GM18870 (cell line): ENCODE measurements at regions not wholly inside any gene's neighbourhood (a gene's known extent, or its start where the extent isn't known, plus 50 kb on each side); places are given as distances from the start of the nearest gene placed in this dataset.
A peak's percentile ranks its signal among the peaks of the same experiment; 100 is the strongest.
"Not testable (repeated sequence)": the region's sequence is repeated elsewhere in the genome, so short reads cannot be mapped to it uniquely, and the experiment has no call there.

Experiments used
- ATAC-seq: cut with Tn5 transposase; IDR thresholded peaks from one replicate; pipeline ENCODE4 v1.9.1; 2021; ENCODE audit warnings: moderate library complexity; ENCODE audit not compliant: unreplicated experiment

DNA sequence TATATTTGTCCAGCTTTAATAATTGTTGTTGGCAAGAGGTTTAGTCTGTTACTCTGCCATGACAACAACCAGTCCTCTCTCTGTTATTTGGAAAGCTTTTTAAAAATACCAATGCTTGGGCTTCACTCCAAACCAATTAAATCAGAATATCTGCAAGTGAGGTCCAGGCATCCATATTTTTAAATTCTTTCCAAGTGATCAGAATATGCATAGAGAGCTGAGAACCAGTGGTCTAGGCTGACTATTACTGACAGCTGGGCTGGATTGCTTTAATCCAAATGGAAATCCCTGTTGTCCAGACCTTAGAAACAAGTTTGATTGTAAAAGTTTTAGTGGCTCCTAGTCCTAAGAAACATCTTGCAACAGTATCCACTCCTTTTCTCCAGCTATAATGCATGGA lies 1059.7 kb upstream of the ACVR2A start:
- ATAC-seq: no peak

DNA sequence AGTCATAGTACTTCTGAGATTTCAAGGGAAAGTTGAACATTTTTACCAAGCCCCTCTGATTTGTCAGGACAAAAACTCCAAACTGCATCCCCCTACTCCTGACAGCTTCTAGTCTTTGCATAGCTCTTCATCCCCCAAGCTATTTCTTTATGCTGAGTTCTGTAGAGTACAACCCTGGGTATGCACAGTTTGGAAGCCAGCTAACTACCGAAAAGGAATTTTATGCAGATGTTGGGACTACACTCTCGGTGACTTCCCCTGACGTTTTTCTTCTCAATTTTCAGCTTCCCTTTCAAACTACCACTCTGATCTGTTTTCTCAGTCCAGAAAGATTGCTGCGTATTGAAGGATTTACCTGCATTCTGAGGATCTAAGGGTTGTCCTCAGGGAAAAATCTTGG lies 1060.2 kb upstream of the ACVR2A start:
- no peak for ATAC-seq

DNA sequence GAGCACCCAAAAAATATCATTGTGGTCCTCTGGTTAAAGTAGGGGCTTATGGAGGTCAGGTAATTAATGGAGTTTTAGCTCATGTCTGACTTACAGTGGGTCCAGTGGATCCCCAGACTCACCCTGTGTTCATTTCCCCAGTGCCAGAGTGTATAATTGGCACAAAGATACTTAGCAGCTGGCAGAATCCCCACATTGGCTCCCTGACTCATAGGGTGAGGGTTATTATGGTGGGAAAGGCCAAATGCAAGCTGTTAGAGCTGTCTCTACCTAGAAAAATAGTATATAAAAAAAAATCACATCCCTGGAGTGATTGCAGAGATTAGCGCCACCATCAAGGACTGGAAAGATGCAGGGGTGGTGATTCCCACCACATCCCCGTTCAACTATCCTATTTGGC lies 1067.6 kb upstream of the ACVR2A start:
- ATAC-seq: no peak

DNA sequence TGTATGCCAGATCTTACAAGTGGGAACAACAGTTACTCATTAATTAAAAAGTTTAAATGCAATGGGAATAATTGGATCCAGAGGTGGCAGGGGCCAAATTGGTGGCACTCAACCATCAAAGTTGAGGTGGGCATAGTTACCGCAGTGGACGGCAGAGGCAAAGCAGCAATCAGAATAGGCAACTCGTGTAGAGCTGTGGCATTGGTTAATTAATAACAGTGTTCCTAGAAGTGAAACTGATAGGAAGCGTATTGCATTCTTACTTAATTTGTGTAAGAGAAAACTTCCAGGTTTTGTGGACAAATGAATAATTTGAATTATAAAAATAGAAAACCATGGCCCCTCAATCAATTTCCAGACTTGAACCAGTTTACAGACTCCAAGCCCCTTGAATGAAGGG lies 1068.2 kb upstream of the ACVR2A start:
- ATAC-seq: no peak

DNA sequence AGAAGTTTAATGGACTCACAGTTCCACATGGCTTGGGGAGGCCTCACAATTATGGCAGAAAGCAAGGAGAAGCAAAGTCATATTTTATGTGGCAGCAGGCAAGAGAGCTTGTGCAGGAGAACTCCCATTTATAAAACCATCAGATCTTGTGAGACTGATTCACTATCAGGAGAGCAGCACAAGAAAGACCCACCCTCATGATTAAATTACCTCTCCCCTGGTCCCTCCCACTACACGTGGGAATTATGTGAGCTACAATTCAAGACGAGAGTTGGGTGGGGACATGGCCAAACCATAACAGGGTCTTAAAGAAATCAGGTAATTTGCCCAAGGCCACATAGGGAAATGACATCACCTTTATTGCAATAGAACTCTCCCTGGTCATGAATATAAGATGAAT lies 1073.3 kb upstream of the ACVR2A start:
- no peak for ATAC-seq

DNA sequence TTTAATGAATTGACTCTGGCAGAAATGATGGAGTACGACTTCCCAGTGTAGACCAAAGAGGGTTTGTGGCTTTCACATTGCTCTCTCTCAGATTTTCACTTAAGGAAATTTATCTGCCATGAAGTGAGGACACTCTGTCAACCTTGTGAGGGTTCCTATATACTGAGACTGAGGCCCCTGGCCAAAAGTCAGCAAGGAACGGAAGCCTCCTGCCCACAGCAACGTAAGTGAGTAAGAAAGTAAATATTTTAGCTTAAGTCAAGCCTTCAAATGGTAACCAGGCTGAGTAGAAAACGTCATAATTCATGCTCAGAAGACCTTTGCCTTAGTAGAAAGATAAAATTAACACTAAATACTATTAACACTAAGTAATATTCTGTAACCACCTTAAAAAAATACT lies 1080.5 kb upstream of the ACVR2A start:
- no peak for ATAC-seq

DNA sequence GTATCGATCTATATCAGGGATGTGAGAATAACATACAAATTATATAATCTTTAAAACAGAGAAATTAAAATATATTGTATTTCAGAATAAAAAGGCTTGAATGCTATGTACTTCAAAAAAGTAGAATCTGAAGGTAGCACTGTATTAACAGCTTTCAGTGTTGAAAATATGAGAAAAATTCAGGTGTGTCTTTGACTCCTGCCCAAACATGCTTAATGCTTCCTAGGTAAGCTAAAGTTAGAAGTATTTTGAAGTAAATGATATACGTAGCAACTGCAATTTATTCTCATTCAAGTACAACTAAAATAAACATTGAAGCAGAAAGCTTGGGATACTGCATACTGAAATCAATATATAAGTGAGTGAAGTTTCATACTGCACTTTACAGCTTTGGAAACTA lies 1082.0 kb upstream of the ACVR2A start:
- ATAC-seq: no peak

DNA sequence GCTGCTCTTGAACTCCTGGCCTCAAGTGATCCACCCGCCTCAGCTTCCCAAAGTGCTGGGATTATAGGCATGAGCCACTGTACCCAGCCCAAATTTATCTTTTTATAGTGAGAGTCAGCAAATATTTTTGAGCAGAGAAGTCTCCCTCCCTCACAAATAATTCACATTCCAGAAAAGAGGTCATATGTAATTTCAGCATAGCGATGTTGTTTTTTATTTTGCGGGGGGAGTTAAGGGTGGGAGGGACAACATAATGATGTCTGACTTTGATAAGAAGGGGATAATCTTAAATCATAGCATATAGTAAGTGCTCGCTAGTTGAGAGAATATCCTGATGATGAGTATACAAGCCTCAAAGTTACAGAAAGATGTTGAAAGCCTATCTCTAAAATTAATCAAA lies 1090.2 kb upstream of the ACVR2A start:
- ATAC-seq: no peak

DNA sequence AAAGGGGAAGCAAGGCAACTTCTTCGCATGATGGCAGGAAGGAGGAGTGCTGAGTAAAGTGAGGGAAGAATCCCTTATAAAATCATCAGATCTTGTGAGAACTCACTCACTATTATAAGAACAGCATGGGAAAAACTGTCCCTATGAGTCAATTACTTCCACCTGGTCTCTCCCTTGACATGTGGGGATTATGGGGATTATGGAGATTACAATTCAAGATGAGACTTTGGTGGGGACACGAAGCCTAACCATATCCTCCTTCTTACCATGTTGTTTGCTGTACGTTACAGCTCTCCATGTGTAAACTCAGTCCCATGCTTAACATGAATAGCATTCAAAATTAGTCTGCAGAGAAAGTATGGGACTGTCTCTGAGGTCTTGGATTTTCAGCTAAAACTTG lies 1096.8 kb upstream of the ACVR2A start:
- ATAC-seq: no peak

DNA sequence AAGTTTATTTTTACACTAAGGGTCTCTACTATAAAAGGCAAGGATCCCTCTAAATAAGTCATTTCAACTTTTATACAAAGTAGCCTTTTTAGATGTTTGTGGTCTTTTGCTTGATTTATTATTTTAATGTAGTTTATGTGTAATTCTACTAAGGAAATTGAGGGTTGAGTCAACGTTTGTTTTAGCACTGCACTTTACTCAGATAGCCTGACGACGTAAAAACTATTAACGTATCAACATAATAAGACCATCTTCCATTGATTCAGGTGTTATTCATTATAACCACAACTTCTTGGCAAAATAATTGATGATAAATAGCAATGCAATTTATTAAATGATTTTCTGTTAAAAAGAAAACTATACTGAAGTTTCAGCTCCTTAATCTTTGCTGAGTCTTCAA lies 1103.6 kb upstream of the ACVR2A start:
- no peak for ATAC-seq

DNA sequence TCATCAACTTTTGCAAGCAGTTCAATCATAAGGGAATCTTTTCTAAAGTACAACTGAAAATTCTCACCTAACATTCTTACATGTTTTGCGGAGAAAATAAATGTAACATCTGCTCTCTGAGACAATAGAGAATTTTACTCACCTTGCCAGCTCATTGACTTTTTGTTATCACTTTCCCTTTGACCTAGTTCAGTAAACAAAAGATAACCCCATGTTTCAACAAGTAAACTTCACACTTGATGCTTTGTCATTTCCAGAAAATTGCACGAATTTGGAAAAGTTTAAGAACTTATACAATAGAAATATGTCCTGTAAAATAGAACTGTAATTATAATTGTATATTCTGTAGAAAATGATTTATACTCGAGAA lies 1110.0 kb upstream of the ACVR2A start:
- ATAC-seq: no peak

DNA sequence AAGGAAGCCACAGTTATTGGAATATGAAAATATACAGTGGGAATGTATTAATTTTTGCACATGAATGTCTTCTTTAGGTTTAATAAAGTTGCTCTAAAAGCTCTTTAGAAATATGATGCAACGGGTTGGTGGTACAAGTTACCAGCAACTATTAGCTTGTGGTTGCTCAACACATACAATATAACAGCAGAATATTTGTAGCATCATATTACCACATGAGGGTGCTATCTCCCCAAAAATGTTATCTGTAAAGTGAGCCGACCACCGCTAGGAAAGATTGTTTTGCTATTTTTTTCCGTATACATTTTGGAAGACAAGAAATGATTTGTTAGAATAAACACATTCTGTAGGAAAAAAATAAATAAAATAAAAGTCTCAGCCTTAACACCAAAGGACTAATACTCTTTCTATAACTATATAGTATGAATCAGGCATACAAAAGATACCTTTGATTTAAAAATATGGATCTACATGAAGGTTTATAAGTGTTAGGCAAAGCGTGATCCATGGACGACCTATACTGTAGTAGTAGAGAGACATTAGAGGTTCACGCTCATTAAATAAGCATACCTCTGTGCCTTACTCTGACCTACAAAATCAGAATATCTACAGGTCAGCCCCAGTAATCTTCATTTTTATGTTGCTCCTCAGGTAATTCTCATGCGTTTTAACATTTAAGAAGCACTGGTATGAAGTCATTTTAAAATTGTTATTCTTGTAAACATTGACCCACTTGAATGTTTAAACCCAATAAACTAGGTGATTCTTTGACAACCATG lies 1110.6 kb upstream of the ACVR2A start:
- ATAC-seq: peak; percentile 66

DNA sequence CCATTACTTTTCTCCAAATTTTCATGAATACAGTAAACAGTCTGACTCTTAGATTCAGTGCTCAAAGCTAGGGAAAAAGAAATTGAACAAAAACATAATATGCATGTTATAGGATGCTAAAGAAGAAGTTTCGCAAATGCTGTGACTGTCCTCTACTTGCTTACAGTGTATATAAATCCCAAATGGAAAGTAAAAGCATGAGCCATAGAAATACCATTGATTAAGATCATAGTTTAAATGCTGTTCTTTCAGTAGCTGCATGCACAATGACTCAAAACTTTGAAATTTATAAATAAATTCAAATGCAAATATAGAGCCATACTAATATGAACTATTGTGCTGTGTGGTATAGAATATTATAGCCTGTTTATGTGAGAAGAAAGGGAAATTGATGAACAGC lies 1113.9 kb upstream of the ACVR2A start:
- no peak for ATAC-seq

DNA sequence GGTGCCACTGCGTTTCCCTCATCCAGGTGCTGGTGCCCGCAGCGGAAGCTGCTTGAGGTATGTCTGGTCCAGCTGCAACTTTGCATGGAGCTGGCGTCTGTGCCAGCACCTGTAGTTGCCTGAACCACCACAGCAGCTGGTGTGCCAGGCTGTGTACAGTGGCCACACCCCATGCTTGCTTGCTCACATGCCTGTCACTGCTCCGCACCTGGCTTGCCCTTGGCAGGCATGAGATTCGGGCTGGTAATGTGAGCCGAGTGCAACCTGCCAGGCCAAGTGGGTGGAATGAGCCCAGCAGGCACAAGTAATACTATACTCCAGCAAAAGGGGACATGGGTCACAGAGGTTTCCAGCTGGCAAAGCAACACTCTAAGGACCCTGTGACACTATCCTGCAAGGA lies 1123.3 kb upstream of the ACVR2A start:
- ATAC-seq: no peak

DNA sequence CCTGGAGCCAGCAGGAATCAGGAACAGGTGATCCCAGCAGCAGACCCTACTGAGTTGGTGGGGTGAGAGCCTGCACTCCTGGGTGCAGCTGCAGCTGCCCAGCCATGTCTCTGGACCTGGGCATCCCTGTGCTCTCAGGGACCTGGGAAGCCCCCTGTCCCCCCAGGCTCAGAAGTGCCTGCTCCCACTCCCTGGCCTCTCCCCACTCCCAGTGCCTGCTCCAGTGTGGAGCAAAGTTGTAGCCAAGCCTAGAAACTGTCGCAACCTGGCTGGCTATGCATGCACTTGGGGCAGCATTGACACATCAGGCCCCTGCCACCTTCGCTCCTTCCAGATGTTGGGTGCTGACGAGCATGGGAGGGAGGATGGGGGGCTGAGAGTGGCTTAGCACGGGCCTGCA lies 1124.7 kb upstream of the ACVR2A start:
- no peak for ATAC-seq

DNA sequence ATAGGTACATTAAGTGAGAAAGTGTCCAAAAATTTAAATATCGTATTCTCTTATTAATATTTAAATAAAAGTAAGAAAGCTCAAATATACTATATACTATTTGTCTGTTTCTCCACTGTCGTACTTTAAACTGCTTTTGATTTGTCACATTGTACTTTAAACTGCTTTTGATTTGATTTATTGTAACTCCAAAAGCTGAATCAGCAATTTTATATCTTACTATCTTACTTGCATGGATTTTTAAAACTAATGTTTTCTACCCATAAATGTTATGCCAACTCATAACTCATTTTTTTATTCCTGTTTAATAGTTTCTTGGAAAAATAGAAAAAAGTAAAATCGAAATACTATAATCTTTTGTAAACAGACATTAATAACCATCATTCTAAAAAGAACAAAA lies 1128.2 kb upstream of the ACVR2A start:
- ATAC-seq: no peak

DNA sequence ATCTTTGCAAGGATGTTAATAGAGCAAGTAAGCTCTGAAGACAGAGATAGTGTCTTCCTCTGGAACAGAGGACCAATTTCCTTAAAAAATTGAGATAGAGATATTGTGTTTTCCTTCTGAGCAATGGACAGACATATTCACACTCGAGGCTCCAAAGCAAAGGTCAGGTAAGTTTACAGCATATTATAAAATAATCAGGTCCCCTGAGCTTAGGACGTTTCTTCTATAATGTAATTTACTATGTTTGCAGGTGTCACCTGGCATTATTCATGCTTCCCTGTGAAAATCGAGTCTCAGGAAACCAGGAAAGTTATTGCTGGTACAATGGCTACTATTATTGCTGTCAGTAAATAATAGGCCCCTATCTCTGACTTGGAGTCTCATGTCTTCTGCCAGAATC lies 1135.8 kb upstream of the ACVR2A start:
- ATAC-seq: no peak

DNA sequence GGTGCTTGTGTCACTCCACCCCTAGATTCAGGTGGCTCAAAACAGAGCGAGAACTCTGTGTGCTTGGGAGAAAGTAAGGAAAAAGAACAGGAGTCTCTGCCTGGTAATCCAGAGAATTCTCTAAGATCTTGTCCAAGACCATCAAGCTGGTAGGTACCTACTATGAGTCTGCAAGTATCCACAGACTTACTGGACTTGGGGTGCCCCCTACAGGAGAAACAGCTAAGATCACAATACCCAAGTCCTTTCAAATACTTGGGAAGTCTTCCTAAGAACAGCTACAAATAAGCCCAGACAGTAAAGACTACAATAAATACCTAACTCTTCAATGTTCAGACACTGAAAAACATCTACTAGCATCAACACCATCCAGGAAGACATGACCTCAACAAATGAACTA lies 1143.6 kb upstream of the ACVR2A start:
- no peak for ATAC-seq

DNA sequence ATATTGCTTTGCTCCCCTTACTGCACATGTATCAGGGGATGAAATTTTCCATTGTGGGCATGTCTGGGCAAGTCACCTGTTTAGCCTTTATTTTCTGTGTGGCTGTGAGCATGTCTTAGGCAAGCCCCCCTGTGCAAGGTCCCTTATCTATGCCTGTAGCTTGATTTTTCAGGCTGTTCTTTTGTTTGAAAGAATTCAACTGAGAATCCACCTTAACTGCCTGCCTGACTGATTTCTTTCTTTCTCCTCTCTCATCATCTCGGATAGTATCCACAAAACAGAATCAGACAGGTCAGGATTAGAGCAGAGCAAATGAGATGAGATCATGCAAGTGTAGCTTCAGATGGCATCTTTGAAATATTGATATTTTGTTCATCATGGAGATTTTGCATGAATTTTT lies 1147.5 kb upstream of the ACVR2A start:
- ATAC-seq: no peak

DNA sequence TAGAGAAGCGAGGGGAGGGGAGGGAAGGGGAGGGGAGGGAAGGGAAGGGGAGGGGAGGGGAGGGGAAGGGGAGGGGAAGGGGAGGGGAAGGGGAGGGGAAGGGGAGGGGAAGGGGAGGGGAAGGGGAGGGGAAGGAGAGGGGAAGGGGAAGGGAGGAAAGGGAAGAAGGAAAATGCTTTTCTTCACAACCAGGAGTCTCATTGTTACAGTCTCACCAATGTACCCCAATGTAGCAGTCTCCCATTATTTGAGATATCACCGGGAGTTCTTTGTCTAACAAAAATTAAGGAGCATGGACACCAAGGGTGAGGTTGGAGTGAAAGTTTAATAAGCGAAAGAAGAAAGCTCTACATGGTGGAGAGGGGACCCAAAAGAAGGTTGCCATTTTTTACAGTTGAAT lies 1148.0 kb upstream of the ACVR2A start:
- ATAC-seq: not testable (repeated sequence)

DNA sequence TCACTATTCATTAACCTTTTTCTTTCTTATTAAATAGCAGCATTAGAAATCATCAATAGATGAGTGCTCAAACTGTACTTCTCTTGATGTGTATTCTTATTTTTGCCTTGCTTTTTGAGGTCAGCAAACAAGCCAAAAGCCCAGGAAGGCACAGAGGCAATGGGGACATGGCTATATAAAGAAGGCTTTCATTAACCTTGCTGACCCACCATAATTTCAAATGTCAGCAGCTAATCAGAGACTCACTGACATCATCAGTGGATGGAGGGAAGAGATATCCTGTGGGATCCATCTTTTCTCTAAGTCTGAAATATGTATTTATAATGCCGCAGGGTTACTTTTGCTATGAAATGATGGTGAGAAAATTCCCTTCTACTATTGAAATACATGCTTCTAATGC lies 1162.8 kb upstream of the ACVR2A start:
- no peak for ATAC-seq

DNA sequence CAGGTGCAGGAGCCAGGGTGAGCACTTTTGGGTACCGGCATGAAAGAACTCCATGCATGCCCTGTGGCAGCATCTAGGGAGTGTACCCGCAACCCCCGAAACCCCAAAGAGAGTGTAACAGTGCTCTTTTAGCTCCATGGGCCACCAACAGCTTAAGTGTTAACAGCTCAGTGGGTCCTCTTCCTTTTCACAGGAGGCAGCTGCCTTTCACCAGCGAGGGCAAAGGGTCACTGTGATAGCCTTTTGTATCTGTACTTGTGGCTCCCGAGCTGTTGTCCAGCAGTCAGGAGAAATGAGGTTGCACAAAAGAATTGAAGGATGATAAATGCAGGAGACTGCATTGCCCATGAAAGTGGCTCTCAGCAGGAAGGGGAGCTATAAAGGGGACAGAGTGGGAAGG lies 1166.3 kb upstream of the ACVR2A start:
- no peak for ATAC-seq

DNA sequence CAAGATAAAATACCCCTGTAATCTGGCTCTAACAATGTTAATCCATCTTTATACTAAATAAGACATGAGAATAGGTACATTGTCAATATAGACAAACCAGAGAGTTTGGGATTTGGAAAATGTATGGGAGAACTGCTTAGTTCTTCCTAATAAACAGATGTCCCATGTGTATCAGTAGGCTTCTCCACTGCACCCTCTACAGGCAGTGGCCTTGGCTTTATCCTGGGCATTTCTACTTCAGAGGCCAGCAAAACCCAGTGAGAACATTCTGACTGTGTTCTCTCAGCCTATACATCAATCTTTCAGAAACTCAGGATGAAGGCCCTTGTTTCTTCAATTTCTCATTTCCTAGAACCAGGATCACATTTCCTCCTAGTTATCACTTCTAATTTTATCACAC lies 1167.5 kb upstream of the ACVR2A start:
- no peak for ATAC-seq
